ENCODE measurements at regions not wholly inside any gene's neighbourhood (a gene's known extent, or its start where the extent isn't known, plus 50 kb on each side); places are given as distances from the start of the nearest gene placed in this dataset.
"Not testable (repeated sequence)": the region's sequence is repeated elsewhere in the genome, so short reads cannot be mapped to it uniquely, and the experiment has no call there.

- no peak for TF ChIP-seq CTCF (IDR thresholded peaks at IDR 0.05; ENCODE audit: low read depth, low read length)
- DNase-seq (ENCODE audit: extremely low read depth, low read depth), result no peak
Measured at GRCh38 chr7:16942929-16943509, 61.2 kb upstream of the AGR3 start.

- TF ChIP-seq CTCF (IDR thresholded peaks at IDR 0.05; ENCODE audit: low read depth, low read length), result no peak
- DNase-seq (ENCODE audit: extremely low read depth, low read depth), result no peak
Measured at GRCh38 chr7:16944936-16945335, 63.2 kb upstream of the AGR3 start.

GRCh38 chr7:16945372-16945771 is 63.6 kb upstream of the AGR3 start:
- no peak for DNase-seq (ENCODE audit: extremely low read depth, low read depth)
- TF ChIP-seq CTCF (IDR thresholded peaks at IDR 0.05; ENCODE audit: low read depth, low read length), result no peak

GRCh38 chr7:16948110-16948509 is 66.3 kb upstream of the AGR3 start:
- DNase-seq (ENCODE audit: extremely low read depth, low read depth), result not testable (repeated sequence)

GRCh38 chr7:16951483-16952080 is 69.8 kb upstream of the AGR3 start:
- no peak for DNase-seq (ENCODE audit: extremely low read depth, low read depth)
- no peak for TF ChIP-seq CTCF (IDR thresholded peaks at IDR 0.05; ENCODE audit: low read depth, low read length)

GRCh38 chr7:16954321-16954720 is 72.5 kb upstream of the AGR3 start:
- TF ChIP-seq CTCF (IDR thresholded peaks at IDR 0.05; ENCODE audit: low read depth, low read length), result no peak
- DNase-seq (ENCODE audit: extremely low read depth, low read depth), result no peak

GRCh38 chr7:16958724-16959123 is 76.9 kb upstream of the AGR3 start:
- no peak for DNase-seq (ENCODE audit: extremely low read depth, low read depth)
- TF ChIP-seq CTCF (IDR thresholded peaks at IDR 0.05; ENCODE audit: low read depth, low read length), result no peak

Data from AG09319 (cell line).